ENCODE measurements at regions not wholly inside any gene's neighbourhood (a gene's known extent, or its start where the extent isn't known, plus 50 kb on each side); places are given as distances from the start of the nearest gene placed in this dataset.

GRCh38 chr10:33459602-33460001 is 125.1 kb upstream of the NRP1 start (continued):
- TF ChIP-seq USF2 (IDR thresholded peaks at IDR 0.05; ENCODE audit: low read length) (no peak), SAP30 (IDR thresholded peaks at IDR 0.05; ENCODE audit: insufficient read depth, insufficient replicate concordance, low read length) (no peak), RXRA (IDR thresholded peaks at IDR 0.05; ENCODE audit: insufficient read depth, low read depth, low read length) (no peak)

Data from H1 (cell line).